ACC112 (cell line): ENCODE measurements at regions not wholly inside any gene's neighbourhood (a gene's known extent, or its start where the extent isn't known, plus 50 kb on each side); places are given as distances from the start of the nearest gene placed in this dataset.
"Not testable (repeated sequence)": the region's sequence is repeated elsewhere in the genome, so short reads cannot be mapped to it uniquely, and the experiment has no call there.

Experiments
- H2AFZ ChIP-seq: fragments of 200-600 bp; sonication (generic); one replicate; pipeline ENCODE4 v1.6.0; 2017; ENCODE audit warnings: antibody characterized with exemption, low read length; ENCODE audit not compliant: unreplicated experiment
- H3K27ac ChIP-seq: fragments of 200-600 bp; sonication (generic); 2 replicates; pipeline ENCODE4 v1.5.1; 2014; ENCODE audit warnings: low read depth, mild to moderate bottlenecking, antibody characterized with exemption, low read length, moderate library complexity
- H3K27me3 ChIP-seq: fragments of 200-600 bp; sonication (generic); 2 replicates; pipeline ENCODE4 v1.6.1; 2014; ENCODE audit warnings: mild to moderate bottlenecking, antibody characterized with exemption, low read length, moderate library complexity, mixed read lengths; ENCODE audit not compliant: insufficient read depth
- H3K36me3 ChIP-seq: fragments of 200-600 bp; sonication (generic); 2 replicates; pipeline ENCODE4 v1.6.1; 2016; ENCODE audit warnings: mild to moderate bottlenecking, antibody characterized with exemption, low read length, moderate library complexity, mixed read lengths; ENCODE audit not compliant: insufficient read depth
- H3K4me1 ChIP-seq: fragments of 200-600 bp; sonication (generic); one replicate; pipeline ENCODE4 v1.6.1; 2016; ENCODE audit warnings: low read length, mixed read lengths; ENCODE audit not compliant: insufficient read depth, unreplicated experiment, control insufficient read depth
- H3K4me3 ChIP-seq: fragments of 200-600 bp; sonication (generic); 2 replicates; pipeline ENCODE4 v1.5.1; 2014; ENCODE audit warnings: mild to moderate bottlenecking, low read depth, low read length
- H3K79me2 ChIP-seq: fragments of 200-600 bp; sonication (generic); one replicate; pipeline ENCODE4 v1.6.0; 2016; ENCODE audit warnings: low read length; ENCODE audit not compliant: control insufficient read depth, unreplicated experiment, insufficient read depth

- no peak overlapping the region for H3K27ac ChIP-seq
These were observed 143.1 kb upstream of the KCNE2 start for GRCh38 chr21:34220556-34221195.

GRCh38 chr21:34221331-34222030 lies 142.3 kb upstream of the KCNE2 start:
- Histone ChIP-seq H3K4me1 (no peaks in the 10 kb centered on the region), H3K79me2 (no peaks in the 10 kb centered on the region), H3K36me3 (no peaks in the 10 kb centered on the region), H3K4me3 (no peak overlapping the region), H2AFZ (no peak overlapping the region), H3K27ac (no peak overlapping the region), H3K27me3 (no peaks in the 10 kb centered on the region)

More at GRCh38 chr21:34220556-34221195, 143.1 kb upstream of the KCNE2 start:
- Histone ChIP-seq H2AFZ (no peak overlapping the region), H3K4me1 (no peaks in the 10 kb centered on the region), H3K4me3 (no peak overlapping the region), H3K36me3 (no peaks in the 10 kb centered on the region), H3K79me2 (no peaks in the 10 kb centered on the region), H3K27me3 (no peaks in the 10 kb centered on the region)

- Histone ChIP-seq H3K4me1 (no peaks in the 10 kb centered on the region), H3K27me3 (no peaks in the 10 kb centered on the region), H3K79me2 (no peaks in the 10 kb centered on the region), H2AFZ (no peak overlapping the region), H3K27ac (no peak overlapping the region), H3K4me3 (no peak overlapping the region), H3K36me3 (no peaks in the 10 kb centered on the region)
These were observed 141.8 kb upstream of the KCNE2 start for GRCh38 chr21:34222031-34222335.

- Histone ChIP-seq H3K79me2 (no peaks in the 10 kb centered on the region), H2AFZ (no peak overlapping the region), H3K4me1 (no peaks in the 10 kb centered on the region), H3K27ac (no peak overlapping the region), H3K36me3 (no peaks in the 10 kb centered on the region), H3K4me3 (no peak overlapping the region), H3K27me3 (no peaks in the 10 kb centered on the region)
These were observed 140.4 kb upstream of the KCNE2 start for GRCh38 chr21:34223376-34223775.

GRCh38 chr21:34227386-34227852 lies 136.4 kb upstream of the KCNE2 start:
- no peaks in the 10 kb centered on the region for H3K4me1 ChIP-seq
- H3K36me3 ChIP-seq, result no peaks in the 10 kb centered on the region
- peaks cover 6% of the 10 kb centered on the region; the same call in 1 of the 2 replicates for H3K27me3 ChIP-seq
- H3K79me2 ChIP-seq, result no peaks in the 10 kb centered on the region
- no peak overlapping the region for H3K4me3 ChIP-seq
- no peak overlapping the region for H2AFZ ChIP-seq
- H3K27ac ChIP-seq, result no peak overlapping the region

- H3K36me3 ChIP-seq, result no peaks in the 10 kb centered on the region
- H3K79me2 ChIP-seq, result no peaks in the 10 kb centered on the region
- H3K4me3 ChIP-seq, result no peak overlapping the region
- no peak overlapping the region for H3K27ac ChIP-seq
- H2AFZ ChIP-seq, result no peak overlapping the region
- H3K4me1 ChIP-seq, result no peaks in the 10 kb centered on the region
- peaks cover 6% of the 10 kb centered on the region; the same call in 1 of the 2 replicates for H3K27me3 ChIP-seq
These were observed 135.0 kb upstream of the KCNE2 start for GRCh38 chr21:34228792-34229191.

- Histone ChIP-seq H3K4me3 (no peak overlapping the region), H3K36me3 (no peaks in the 10 kb centered on the region), H3K27me3 (peaks cover 6% of the 10 kb centered on the region; the same call in 1 of the 2 replicates), H3K79me2 (no peaks in the 10 kb centered on the region), H3K4me1 (no peaks in the 10 kb centered on the region), H3K27ac (no peak overlapping the region), H2AFZ (no peak overlapping the region)
These were observed 134.5 kb upstream of the KCNE2 start for GRCh38 chr21:34229353-34229752.

- H2AFZ ChIP-seq, H3K79me2 ChIP-seq, H3K4me3 ChIP-seq, H3K27ac ChIP-seq, H3K36me3 ChIP-seq, H3K4me1 ChIP-seq: not testable (repeated sequence)
- peaks cover 24% of the 10 kb centered on the region for H3K27me3 ChIP-seq
These were observed 130.1 kb upstream of the KCNE2 start for GRCh38 chr21:34233741-34234140.

GRCh38 chr21:34235514-34235913 lies 128.3 kb upstream of the KCNE2 start:
- Histone ChIP-seq H3K4me1 (no peaks in the 10 kb centered on the region), H3K4me3 (no peak overlapping the region), H3K27me3 (peaks cover 24% of the 10 kb centered on the region), H3K36me3 (no peaks in the 10 kb centered on the region), H2AFZ (no peak overlapping the region), H3K79me2 (no peaks in the 10 kb centered on the region), H3K27ac (no peak overlapping the region)

GRCh38 chr21:34242973-34243372 lies 120.8 kb upstream of the KCNE2 start:
- Histone ChIP-seq H3K4me3 (no peak overlapping the region), H2AFZ (no peak overlapping the region), H3K79me2 (no peaks in the 10 kb centered on the region), H3K27me3 (peaks cover 22% of the 10 kb centered on the region; the same call in 1 of the 2 replicates), H3K36me3 (no peaks in the 10 kb centered on the region), H3K4me1 (no peaks in the 10 kb centered on the region), H3K27ac (no peak overlapping the region)

- Histone ChIP-seq H3K27ac (no peak overlapping the region), H3K36me3 (no peaks in the 10 kb centered on the region), H3K79me2 (no peaks in the 10 kb centered on the region), H3K4me1 (no peaks in the 10 kb centered on the region), H3K4me3 (no peak overlapping the region), H2AFZ (no peak overlapping the region), H3K27me3 (peaks cover 27% of the 10 kb centered on the region; the same call in 1 of the 2 replicates)
These were observed 120.2 kb upstream of the KCNE2 start for GRCh38 chr21:34243562-34243961.
